ENCODE measurements at regions not wholly inside any gene's neighbourhood (a gene's known extent, or its start where the extent isn't known, plus 50 kb on each side); places are given as distances from the start of the nearest gene placed in this dataset.
"Not testable (repeated sequence)": the region's sequence is repeated elsewhere in the genome, so short reads cannot be mapped to it uniquely, and the experiment has no call there.

GRCh38 chr13:90882551-90882950 lies 464.9 kb upstream of the MIR17HG start:
- no peak for DNase-seq (ENCODE audit: low spot score)

- DNase-seq (ENCODE audit: low spot score): no peak
Measured at GRCh38 chr13:90883592-90883991, 463.9 kb upstream of the MIR17HG start.

- DNase-seq (ENCODE audit: low spot score): no peak
Measured at GRCh38 chr13:90884066-90884465, 463.4 kb upstream of the MIR17HG start.

- no peak for DNase-seq (ENCODE audit: low spot score)
Measured at GRCh38 chr13:90889906-90890834, 457.3 kb upstream of the MIR17HG start.

- DNase-seq (ENCODE audit: low spot score): no peak
Measured at GRCh38 chr13:90891329-90891728, 456.2 kb upstream of the MIR17HG start.

GRCh38 chr13:90893199-90893598 lies 454.3 kb upstream of the MIR17HG start:
- not testable (repeated sequence) for DNase-seq (ENCODE audit: low spot score)

- no peak for DNase-seq (ENCODE audit: low spot score)
Measured at GRCh38 chr13:90896002-90896401, 451.5 kb upstream of the MIR17HG start.

- DNase-seq (ENCODE audit: low spot score): no peak
Measured at GRCh38 chr13:90898811-90899210, 448.7 kb upstream of the MIR17HG start.

- no peak for DNase-seq (ENCODE audit: low spot score)
Measured at GRCh38 chr13:90899416-90899815, 448.1 kb upstream of the MIR17HG start.

GRCh38 chr13:90902255-90902654 lies 445.2 kb upstream of the MIR17HG start:
- no peak for DNase-seq (ENCODE audit: low spot score)

GRCh38 chr13:90906554-90906953 lies 440.9 kb upstream of the MIR17HG start:
- no peak for DNase-seq (ENCODE audit: low spot score)

GRCh38 chr13:90908792-90909191 lies 438.7 kb upstream of the MIR17HG start:
- no peak for DNase-seq (ENCODE audit: low spot score)

GRCh38 chr13:90910018-90910639 lies 437.4 kb upstream of the MIR17HG start:
- no peak for DNase-seq (ENCODE audit: low spot score)

GRCh38 chr13:90912247-90912646 lies 435.2 kb upstream of the MIR17HG start:
- DNase-seq (ENCODE audit: low spot score): no peak

GRCh38 chr13:90918536-90918935 lies 429.0 kb upstream of the MIR17HG start:
- DNase-seq (ENCODE audit: low spot score): no peak

- no peak for DNase-seq (ENCODE audit: low spot score)
Measured at GRCh38 chr13:90919153-90919552, 428.3 kb upstream of the MIR17HG start.

- DNase-seq (ENCODE audit: low spot score): no peak
Measured at GRCh38 chr13:90926459-90926858, 421.0 kb upstream of the MIR17HG start.

- DNase-seq (ENCODE audit: low spot score): no peak
Measured at GRCh38 chr13:90928109-90928508, 419.4 kb upstream of the MIR17HG start.

GRCh38 chr13:90933097-90933826 lies 414.2 kb upstream of the MIR17HG start:
- no peak for DNase-seq (ENCODE audit: low spot score)

- DNase-seq (ENCODE audit: low spot score): no peak
Measured at GRCh38 chr13:90934741-90935140, 412.7 kb upstream of the MIR17HG start.

- no peak for DNase-seq (ENCODE audit: low spot score)
Measured at GRCh38 chr13:90938848-90939247, 408.6 kb upstream of the MIR17HG start.

GRCh38 chr13:90943946-90944345 lies 403.5 kb upstream of the MIR17HG start:
- DNase-seq (ENCODE audit: low spot score): no peak

- not testable (repeated sequence) for DNase-seq (ENCODE audit: low spot score)
Measured at GRCh38 chr13:90945146-90945545, 402.3 kb upstream of the MIR17HG start.

Data from ecto neural progenitor cell (in vitro differentiated cells).